ENCODE measurements at regions not wholly inside any gene's neighbourhood (a gene's known extent, or its start where the extent isn't known, plus 50 kb on each side); places are given as distances from the start of the nearest gene placed in this dataset.

DNA sequence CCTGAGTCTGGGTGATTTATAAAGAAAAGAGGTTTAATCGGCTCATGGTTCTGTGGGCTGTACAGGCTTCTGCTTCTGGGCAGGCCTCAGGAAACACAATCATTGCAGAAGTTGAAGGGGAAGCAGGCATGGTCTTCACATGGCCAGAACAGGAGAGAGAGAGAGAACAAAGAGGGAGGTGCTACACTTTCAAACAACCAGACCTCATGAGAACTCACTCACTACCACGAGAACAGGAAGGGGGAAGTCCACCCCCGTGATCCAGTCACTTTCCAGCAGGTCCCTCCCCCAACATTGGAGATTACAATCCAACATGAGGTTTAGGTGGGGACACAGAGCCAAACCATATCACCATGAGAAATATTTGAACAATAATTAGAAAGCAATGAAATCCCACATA is 222.9 kb downstream of the FAM72C start:
- Mint-ChIP-seq H3K36me3 (ENCODE audit: low read depth) (no peaks in the 10 kb centered on the region), H3K27ac (no peak overlapping the region), H3K4me1 (no peaks in the 10 kb centered on the region), H3K4me3 (no peak overlapping the region), H3K9me3 (no peaks in the 10 kb centered on the region), H3K27me3 (ENCODE audit: insufficient read depth, low read depth, poor library complexity) (peaks cover under 1% of the 10 kb centered on the region)
- ATAC-seq = no peak
- DNase-seq (ENCODE audit: low spot score) = no peak
- H3K4me1 ChIP-seq (ENCODE audit: insufficient read depth) = no peaks in the 10 kb centered on the region
- H3K4me2 ChIP-seq = no peak overlapping the region
- H3K27me3 ChIP-seq (ENCODE audit: insufficient read depth) = no peaks in the 10 kb centered on the region
- no peak overlapping the region for H3K4me3 ChIP-seq
- H3F3A ChIP-seq (replicated peaks; ENCODE audit: low read depth) = no peaks in the 10 kb centered on the region
- no peaks in the 10 kb centered on the region for H3K9me2 ChIP-seq (ENCODE audit: insufficient read depth)
- H3K27ac ChIP-seq (ENCODE audit: low read depth) = no peak overlapping the region
- TF ChIP-seq, protein P1, sequence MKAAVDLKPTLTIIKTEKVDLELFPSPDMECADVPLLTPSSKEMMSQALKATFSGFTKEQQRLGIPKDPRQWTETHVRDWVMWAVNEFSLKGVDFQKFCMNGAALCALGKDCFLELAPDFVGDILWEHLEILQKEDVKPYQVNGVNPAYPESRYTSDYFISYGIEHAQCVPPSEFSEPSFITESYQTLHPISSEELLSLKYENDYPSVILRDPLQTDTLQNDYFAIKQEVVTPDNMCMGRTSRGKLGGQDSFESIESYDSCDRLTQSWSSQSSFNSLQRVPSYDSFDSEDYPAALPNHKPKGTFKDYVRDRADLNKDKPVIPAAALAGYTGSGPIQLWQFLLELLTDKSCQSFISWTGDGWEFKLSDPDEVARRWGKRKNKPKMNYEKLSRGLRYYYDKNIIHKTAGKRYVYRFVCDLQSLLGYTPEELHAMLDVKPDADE (IDR thresholded peaks at IDR 0.05) = no peak
- TF ChIP-seq POLR2AphosphoS5 (IDR thresholded peaks at IDR 0.05; ENCODE audit: low read depth) = no peak
- TF ChIP-seq, protein P2, sequence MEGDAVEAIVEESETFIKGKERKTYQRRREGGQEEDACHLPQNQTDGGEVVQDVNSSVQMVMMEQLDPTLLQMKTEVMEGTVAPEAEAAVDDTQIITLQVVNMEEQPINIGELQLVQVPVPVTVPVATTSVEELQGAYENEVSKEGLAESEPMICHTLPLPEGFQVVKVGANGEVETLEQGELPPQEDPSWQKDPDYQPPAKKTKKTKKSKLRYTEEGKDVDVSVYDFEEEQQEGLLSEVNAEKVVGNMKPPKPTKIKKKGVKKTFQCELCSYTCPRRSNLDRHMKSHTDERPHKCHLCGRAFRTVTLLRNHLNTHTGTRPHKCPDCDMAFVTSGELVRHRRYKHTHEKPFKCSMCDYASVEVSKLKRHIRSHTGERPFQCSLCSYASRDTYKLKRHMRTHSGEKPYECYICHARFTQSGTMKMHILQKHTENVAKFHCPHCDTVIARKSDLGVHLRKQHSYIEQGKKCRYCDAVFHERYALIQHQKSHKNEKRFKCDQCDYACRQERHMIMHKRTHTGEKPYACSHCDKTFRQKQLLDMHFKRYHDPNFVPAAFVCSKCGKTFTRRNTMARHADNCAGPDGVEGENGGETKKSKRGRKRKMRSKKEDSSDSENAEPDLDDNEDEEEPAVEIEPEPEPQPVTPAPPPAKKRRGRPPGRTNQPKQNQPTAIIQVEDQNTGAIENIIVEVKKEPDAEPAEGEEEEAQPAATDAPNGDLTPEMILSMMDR (conservative IDR thresholded peaks at IDR 0.05; ENCODE audit: low read depth in 2 of 2) = no peak
- TF ChIP-seq ZNF331 (CRISPR knock-in tag; IDR thresholded peaks at IDR 0.05; ENCODE audit: low read depth) = no peak
- no peak for TF ChIP-seq CREB1 (CRISPR knock-in tag; IDR thresholded peaks at IDR 0.05; ENCODE audit: low read depth)
- TF ChIP-seq, protein P3, sequence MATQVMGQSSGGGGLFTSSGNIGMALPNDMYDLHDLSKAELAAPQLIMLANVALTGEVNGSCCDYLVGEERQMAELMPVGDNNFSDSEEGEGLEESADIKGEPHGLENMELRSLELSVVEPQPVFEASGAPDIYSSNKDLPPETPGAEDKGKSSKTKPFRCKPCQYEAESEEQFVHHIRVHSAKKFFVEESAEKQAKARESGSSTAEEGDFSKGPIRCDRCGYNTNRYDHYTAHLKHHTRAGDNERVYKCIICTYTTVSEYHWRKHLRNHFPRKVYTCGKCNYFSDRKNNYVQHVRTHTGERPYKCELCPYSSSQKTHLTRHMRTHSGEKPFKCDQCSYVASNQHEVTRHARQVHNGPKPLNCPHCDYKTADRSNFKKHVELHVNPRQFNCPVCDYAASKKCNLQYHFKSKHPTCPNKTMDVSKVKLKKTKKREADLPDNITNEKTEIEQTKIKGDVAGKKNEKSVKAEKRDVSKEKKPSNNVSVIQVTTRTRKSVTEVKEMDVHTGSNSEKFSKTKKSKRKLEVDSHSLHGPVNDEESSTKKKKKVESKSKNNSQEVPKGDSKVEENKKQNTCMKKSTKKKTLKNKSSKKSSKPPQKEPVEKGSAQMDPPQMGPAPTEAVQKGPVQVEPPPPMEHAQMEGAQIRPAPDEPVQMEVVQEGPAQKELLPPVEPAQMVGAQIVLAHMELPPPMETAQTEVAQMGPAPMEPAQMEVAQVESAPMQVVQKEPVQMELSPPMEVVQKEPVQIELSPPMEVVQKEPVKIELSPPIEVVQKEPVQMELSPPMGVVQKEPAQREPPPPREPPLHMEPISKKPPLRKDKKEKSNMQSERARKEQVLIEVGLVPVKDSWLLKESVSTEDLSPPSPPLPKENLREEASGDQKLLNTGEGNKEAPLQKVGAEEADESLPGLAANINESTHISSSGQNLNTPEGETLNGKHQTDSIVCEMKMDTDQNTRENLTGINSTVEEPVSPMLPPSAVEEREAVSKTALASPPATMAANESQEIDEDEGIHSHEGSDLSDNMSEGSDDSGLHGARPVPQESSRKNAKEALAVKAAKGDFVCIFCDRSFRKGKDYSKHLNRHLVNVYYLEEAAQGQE (IDR thresholded peaks at IDR 0.05; ENCODE audit: unreplicated experiment) = no peak
- no peak for TF ChIP-seq ZNF114 (CRISPR knock-in tag; IDR thresholded peaks at IDR 0.05)
- TF ChIP-seq STAT1 (IDR thresholded peaks at IDR 0.05; ENCODE audit: unreplicated experiment) = no peak
- TF ChIP-seq, protein P4, sequence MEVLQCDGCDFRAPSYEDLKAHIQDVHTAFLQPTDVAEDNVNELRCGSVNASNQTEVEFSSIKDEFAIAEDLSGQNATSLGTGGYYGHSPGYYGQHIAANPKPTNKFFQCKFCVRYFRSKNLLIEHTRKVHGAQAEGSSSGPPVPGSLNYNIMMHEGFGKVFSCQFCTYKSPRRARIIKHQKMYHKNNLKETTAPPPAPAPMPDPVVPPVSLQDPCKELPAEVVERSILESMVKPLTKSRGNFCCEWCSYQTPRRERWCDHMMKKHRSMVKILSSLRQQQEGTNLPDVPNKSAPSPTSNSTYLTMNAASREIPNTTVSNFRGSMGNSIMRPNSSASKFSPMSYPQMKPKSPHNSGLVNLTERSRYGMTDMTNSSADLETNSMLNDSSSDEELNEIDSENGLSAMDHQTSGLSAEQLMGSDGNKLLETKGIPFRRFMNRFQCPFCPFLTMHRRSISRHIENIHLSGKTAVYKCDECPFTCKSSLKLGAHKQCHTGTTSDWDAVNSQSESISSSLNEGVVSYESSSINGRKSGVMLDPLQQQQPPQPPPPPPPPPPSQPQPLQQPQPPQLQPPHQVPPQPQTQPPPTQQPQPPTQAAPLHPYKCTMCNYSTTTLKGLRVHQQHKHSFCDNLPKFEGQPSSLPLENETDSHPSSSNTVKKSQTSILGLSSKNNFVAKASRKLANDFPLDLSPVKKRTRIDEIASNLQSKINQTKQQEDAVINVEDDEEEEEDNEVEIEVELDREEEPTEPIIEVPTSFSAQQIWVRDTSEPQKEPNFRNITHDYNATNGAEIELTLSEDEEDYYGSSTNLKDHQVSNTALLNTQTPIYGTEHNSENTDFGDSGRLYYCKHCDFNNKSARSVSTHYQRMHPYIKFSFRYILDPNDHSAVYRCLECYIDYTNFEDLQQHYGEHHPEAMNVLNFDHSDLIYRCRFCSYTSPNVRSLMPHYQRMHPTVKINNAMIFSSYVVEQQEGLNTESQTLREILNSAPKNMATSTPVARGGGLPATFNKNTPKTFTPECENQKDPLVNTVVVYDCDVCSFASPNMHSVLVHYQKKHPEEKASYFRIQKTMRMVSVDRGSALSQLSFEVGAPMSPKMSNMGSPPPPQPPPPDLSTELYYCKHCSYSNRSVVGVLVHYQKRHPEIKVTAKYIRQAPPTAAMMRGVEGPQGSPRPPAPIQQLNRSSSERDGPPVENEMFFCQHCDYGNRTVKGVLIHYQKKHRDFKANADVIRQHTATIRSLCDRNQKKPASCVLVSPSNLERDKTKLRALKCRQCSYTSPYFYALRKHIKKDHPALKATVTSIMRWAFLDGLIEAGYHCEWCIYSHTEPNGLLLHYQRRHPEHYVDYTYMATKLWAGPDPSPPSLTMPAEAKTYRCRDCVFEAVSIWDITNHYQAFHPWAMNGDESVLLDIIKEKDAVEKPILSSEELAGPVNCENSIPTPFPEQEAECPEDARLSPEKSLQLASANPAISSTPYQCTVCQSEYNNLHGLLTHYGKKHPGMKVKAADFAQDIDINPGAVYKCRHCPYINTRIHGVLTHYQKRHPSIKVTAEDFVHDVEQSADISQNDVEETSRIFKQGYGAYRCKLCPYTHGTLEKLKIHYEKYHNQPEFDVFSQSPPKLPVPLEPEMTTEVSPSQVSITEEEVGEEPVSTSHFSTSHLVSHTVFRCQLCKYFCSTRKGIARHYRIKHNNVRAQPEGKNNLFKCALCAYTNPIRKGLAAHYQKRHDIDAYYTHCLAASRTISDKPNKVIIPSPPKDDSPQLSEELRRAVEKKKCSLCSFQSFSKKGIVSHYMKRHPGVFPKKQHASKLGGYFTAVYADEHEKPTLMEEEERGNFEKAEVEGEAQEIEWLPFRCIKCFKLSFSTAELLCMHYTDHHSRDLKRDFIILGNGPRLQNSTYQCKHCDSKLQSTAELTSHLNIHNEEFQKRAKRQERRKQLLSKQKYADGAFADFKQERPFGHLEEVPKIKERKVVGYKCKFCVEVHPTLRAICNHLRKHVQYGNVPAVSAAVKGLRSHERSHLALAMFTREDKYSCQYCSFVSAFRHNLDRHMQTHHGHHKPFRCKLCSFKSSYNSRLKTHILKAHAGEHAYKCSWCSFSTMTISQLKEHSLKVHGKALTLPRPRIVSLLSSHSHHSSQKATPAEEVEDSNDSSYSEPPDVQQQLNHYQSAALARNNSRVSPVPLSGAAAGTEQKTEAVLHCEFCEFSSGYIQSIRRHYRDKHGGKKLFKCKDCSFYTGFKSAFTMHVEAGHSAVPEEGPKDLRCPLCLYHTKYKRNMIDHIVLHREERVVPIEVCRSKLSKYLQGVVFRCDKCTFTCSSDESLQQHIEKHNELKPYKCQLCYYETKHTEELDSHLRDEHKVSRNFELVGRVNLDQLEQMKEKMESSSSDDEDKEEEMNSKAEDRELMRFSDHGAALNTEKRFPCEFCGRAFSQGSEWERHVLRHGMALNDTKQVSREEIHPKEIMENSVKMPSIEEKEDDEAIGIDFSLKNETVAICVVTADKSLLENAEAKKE (CRISPR knock-in tag; IDR thresholded peaks at IDR 0.05) = no peak
- TF ChIP-seq EZH2 (IDR thresholded peaks at IDR 0.05; ENCODE audit: low read depth, unreplicated experiment) = no peak
- no peak for TF ChIP-seq NANOG (IDR thresholded peaks at IDR 0.05; ENCODE audit: borderline replicate concordance)
- TF ChIP-seq EZH2phosphoT487 (IDR thresholded peaks at IDR 0.05; ENCODE audit: unreplicated experiment) = no peak
- TF ChIP-seq JUNB (IDR thresholded peaks at IDR 0.05; ENCODE audit: unreplicated experiment) = no peak
- H3K36me3 ChIP-seq (ENCODE audit: insufficient read depth) = no peaks in the 10 kb centered on the region
- H2AFZ ChIP-seq = no peak overlapping the region
- no peaks in the 10 kb centered on the region for H3K79me2 ChIP-seq (replicated peaks; ENCODE audit: insufficient read depth)
- no peaks in the 10 kb centered on the region for H4K20me1 ChIP-seq (replicated peaks; ENCODE audit: insufficient read depth)

Measured in GM23338 (cell line).